B cell (primary cell): ENCODE measurements at regions not wholly inside any gene's neighbourhood (a gene's known extent, or its start where the extent isn't known, plus 50 kb on each side); places are given as distances from the start of the nearest gene placed in this dataset.

Experiments
- ATAC-seq: fragments of 200-7000 bp; cut with Tn5 transposase; one replicate; pipeline ENCODE4 v1.10.0; 2021; ENCODE audit warnings: low read depth, mild to moderate bottlenecking, moderate number of reproducible peaks, moderate library complexity
- CTCF ChIA-PET: fragments of 350-600 bp; sonication (Branson Sonifier 250); formaldehyde crosslinking; loops from one replicate; lab custom pipeline; 2021; ENCODE audit warnings: antibody characterized with exemption, inconsistent platforms; lab: Charles Lee
- POLR2A ChIA-PET: fragments of 350-600 bp; sonication (Branson Sonifier 250); formaldehyde crosslinking; loops from one replicate; lab custom pipeline; 2021; ENCODE audit warnings: antibody characterized with exemption; lab: Charles Lee
- DNase-seq: peaks from one replicate; pipeline ENCODE4 v3.0.0; 2013
- H2AFZ ChIP-seq: 2 replicates; pipeline ENCODE4 v1.6.1; 2012; ENCODE audit warnings: mild to moderate bottlenecking, low read depth, low read length; ENCODE audit not compliant: insufficient read depth, poor library complexity, severe bottlenecking
- H3K27ac ChIP-seq, 2 donors: 1 replicate in 1 of 2; 2 replicates in 1 of 2; pipeline ENCODE4 v1.5.1; 2012 to 2013; ENCODE audit warnings: low read length in 2 of 2, mild to moderate bottlenecking in 2 of 2, moderate library complexity in 1 of 2
- H3K27me3 ChIP-seq, 4 experiments: fragments of 200-600 bp in 1 of 4; sonication (generic) in 1 of 4; replicated peaks in 1 of 4; 1 replicate in 2 of 4; 2 replicates in 2 of 4; pipeline versions ENCODE4 v1.6.1 to v1.7.0; 2013 to 2016; ENCODE audit warnings: low read length in 3 of 4, mild to moderate bottlenecking in 2 of 4, mixed read lengths in 1 of 4, moderate library complexity in 1 of 4; ENCODE audit not compliant: insufficient read depth in 4 of 4, control insufficient read depth in 3 of 4; ENCODE audit errors: control extremely low read depth in 1 of 4
- H3K36me3 ChIP-seq, 2 experiments: replicated peaks in 1 of 2; 1 replicate in 1 of 2; 2 replicates in 1 of 2; pipeline versions ENCODE4 v1.6.1 to v1.7.1; 2013; ENCODE audit warnings: low read length in 1 of 2; ENCODE audit not compliant: insufficient read depth in 2 of 2, control insufficient read depth in 1 of 2; ENCODE audit errors: control extremely low read depth in 1 of 2, extremely low read depth in 1 of 2
- H3K4me1 ChIP-seq, 2 donors: fragments of 200-600 bp in 1 of 2; sonication (generic) in 1 of 2; 1 replicate in 1 of 2; 2 replicates in 1 of 2; pipeline versions ENCODE4 v1.5.1 to v1.6.1; 2013 to 2017; ENCODE audit warnings: low read length in 2 of 2; ENCODE audit not compliant: control insufficient read depth in 2 of 2, insufficient read depth in 2 of 2
- H3K4me2 ChIP-seq: replicated peaks from 2 replicates; pipeline ENCODE3; 2012; ENCODE audit warnings: mild to moderate bottlenecking, low read depth, low read length; ENCODE audit not compliant: poor library complexity, severe bottlenecking
- H3K4me3 ChIP-seq, 5 experiments: fragments of 200-600 bp in 1 of 5; sonication (generic) in 1 of 5; 1 replicate in 3 of 5; 2 replicates in 2 of 5; pipeline versions ENCODE4 v1.5.1 to v1.7.0; 2011 to 2016; ENCODE audit warnings: low read length in 4 of 5, mild to moderate bottlenecking in 4 of 5, low read depth in 2 of 5, control low read depth in 1 of 5, moderate library complexity in 1 of 5; ENCODE audit not compliant: insufficient read depth in 1 of 5; ENCODE audit errors: control extremely low read depth in 1 of 5, extremely low read depth in 1 of 5
- H3K79me2 ChIP-seq: fragments of 200-600 bp; sonication (generic); one replicate; pipeline ENCODE4 v1.6.0; 2016; ENCODE audit warnings: low read length; ENCODE audit not compliant: control insufficient read depth, insufficient read depth
- H3K9ac ChIP-seq: fragments of 200-600 bp; sonication (generic); 2 replicates; pipeline ENCODE4 v1.6.1; 2017; ENCODE audit warnings: mild to moderate bottlenecking, low read length, moderate library complexity
- H3K9me3 ChIP-seq, 3 donors: one replicate each; pipeline versions ENCODE4 v1.6.1 to v1.7.1; 2013; ENCODE audit warnings: low read length in 2 of 3; ENCODE audit not compliant: control insufficient read depth in 2 of 3, insufficient read depth in 1 of 3; ENCODE audit errors: control extremely low read depth in 1 of 3
- H4K20me1 ChIP-seq: 2 replicates; pipeline ENCODE4 v1.6.0; 2012; ENCODE audit warnings: mild to moderate bottlenecking, low read length; ENCODE audit not compliant: insufficient read depth, control insufficient read depth, poor library complexity, severe bottlenecking
- H3K27ac Mint-ChIP-seq: one replicate; pipeline ENCODE4 v1.8.0; 2021; ENCODE audit warnings: mixed read lengths
- H3K27me3 Mint-ChIP-seq: one replicate; pipeline ENCODE4 v1.8.0; 2021; ENCODE audit warnings: mixed read lengths
- H3K4me1 Mint-ChIP-seq: one replicate; pipeline ENCODE4 v1.8.0; 2021; ENCODE audit warnings: mixed read lengths
- H3K4me3 Mint-ChIP-seq: one replicate; pipeline ENCODE4 v1.8.0; 2021; ENCODE audit warnings: mixed read lengths
- H3K9me3 Mint-ChIP-seq: one replicate; pipeline ENCODE4 v1.8.0; 2022; ENCODE audit warnings: mixed read lengths; ENCODE audit not compliant: insufficient read depth
- EZH2 ChIP-seq: IDR thresholded peaks from 2 replicates; pipeline ENCODE4 v1.6.1; 2012; ENCODE audit warnings: borderline replicate concordance, low read depth, mild to moderate bottlenecking, moderate library complexity, low read length; ENCODE audit not compliant: insufficient read depth, poor library complexity, severe bottlenecking
- WGBS: methylation state at CpG from one replicate; pipeline ENCODE4 v1.1.5; 2013; ENCODE audit warnings: missing lambda C conversion rate; ENCODE audit not compliant: insufficient coverage; 5-methylcytosine and 5-hydroxymethylcytosine counted together
- intact Hi-C: fragments of 100-400 bp; cut with micrococcal nuclease; formaldehyde crosslinking; loops from one replicate; pipeline ENCODE4 v1.10.0; 2022
- TF ChIP-seq, protein P1 (sequence below): fragments of 200-600 bp; IDR thresholded peaks from one replicate; pipeline ENCODE4 v1.8.0; 2022; ENCODE audit warnings: antibody characterized with exemption, mild to moderate bottlenecking

DNA sequence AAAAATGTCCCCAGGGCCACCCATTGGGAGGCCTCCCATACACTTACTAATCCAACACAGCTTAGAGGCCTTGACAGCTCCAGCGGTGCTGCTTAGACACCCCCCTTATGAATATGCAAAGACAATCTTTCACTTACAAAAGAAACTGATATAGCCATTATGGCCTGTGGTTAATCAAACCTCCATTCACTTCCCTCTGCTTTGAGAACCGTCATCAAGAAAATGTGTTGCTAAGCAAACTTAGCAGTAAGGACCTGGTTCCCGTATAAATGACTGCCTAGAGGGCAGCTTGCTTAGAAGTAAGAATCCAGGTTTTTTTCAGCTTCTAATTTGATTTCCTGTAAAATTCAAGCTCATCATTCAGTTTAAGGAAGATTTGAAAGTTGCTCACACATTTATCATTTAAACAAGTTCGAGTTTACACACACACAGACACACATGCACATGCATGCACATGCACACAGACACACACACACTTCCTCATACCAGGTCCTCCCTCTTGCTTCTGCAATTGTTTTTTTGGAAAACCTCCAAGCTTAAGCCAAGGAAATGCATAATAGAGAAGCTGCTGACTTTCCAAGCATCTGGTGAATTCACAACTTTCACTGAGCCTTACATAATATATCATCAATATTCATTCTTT is 137.7 kb upstream of the BLID start:
- POLR2A ChIA-PET: no interaction called here
- CTCF ChIA-PET: interaction anchor here (0.6 kb wide), 1 partner anchor 22 kb away, joined by 3 read pairs; no protein-coding TSS in a partner anchor

DNA sequence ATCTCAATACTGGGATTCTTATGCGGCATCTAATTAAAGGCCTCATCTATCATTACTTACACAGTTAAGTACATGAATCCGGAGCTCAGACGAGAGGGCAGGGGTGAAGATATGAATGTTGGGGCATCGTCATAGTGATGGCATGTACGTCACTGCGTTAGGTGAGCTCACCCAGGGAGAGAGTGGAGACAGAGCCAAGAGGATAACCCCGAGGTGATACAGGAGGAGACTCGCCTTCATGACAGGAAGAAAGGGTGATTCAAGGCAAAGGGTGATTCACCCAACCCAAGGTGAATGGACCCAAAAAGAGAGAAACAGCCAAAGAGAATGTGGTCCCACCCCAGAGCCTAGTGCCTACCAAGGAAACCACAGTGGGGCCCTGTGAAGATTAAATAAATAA is 132.9 kb upstream of the BLID start:
- no peak overlapping the region for H2AFZ ChIP-seq
- H3K27ac Mint-ChIP-seq: no peak overlapping the region
- H3K4me2 ChIP-seq: no peak overlapping the region
- ATAC-seq (no peak), DNase-seq (no peak)
- no peaks in the 10 kb centered on the region for H3K4me1 Mint-ChIP-seq
- no peak overlapping the region for H3K4me3 ChIP-seq
- H3K9me3 Mint-ChIP-seq: no peaks in the 10 kb centered on the region
- POLR2A ChIA-PET: no interaction called here
- no peaks in the 10 kb centered on the region for H3K27me3 Mint-ChIP-seq
- no peak overlapping the region for H3K9ac ChIP-seq
- H3K79me2 ChIP-seq: no peaks in the 10 kb centered on the region
- no peaks in the 10 kb centered on the region for H3K9me3 ChIP-seq
- H3K27ac ChIP-seq: no peak overlapping the region
- intact Hi-C loops: no loop called here
- H3K27me3 ChIP-seq: no peaks in the 10 kb centered on the region
- no peaks in the 10 kb centered on the region for H4K20me1 ChIP-seq
- CTCF ChIA-PET: no interaction called here
- H3K36me3 ChIP-seq: no peaks in the 10 kb centered on the region
- 95% methylated on average over 5 of the region's 8 CpGs for WGBS
- no peak overlapping the region for H3K4me3 Mint-ChIP-seq
- H3K4me1 ChIP-seq: no peaks in the 10 kb centered on the region
- no peak for TF ChIP-seq EZH2
- TF ChIP-seq, protein P1, sequence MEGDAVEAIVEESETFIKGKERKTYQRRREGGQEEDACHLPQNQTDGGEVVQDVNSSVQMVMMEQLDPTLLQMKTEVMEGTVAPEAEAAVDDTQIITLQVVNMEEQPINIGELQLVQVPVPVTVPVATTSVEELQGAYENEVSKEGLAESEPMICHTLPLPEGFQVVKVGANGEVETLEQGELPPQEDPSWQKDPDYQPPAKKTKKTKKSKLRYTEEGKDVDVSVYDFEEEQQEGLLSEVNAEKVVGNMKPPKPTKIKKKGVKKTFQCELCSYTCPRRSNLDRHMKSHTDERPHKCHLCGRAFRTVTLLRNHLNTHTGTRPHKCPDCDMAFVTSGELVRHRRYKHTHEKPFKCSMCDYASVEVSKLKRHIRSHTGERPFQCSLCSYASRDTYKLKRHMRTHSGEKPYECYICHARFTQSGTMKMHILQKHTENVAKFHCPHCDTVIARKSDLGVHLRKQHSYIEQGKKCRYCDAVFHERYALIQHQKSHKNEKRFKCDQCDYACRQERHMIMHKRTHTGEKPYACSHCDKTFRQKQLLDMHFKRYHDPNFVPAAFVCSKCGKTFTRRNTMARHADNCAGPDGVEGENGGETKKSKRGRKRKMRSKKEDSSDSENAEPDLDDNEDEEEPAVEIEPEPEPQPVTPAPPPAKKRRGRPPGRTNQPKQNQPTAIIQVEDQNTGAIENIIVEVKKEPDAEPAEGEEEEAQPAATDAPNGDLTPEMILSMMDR: no peak

More for the DNA sequence above, 137.7 kb upstream of the BLID start:
- H3K4me1 Mint-ChIP-seq: no peaks in the 10 kb centered on the region
- H3K9me3 Mint-ChIP-seq: peaks cover 3% of the 10 kb centered on the region
- ATAC-seq (no peak), DNase-seq (no peak)
- no peaks in the 10 kb centered on the region for H3K79me2 ChIP-seq
- no peak overlapping the region for H3K9ac ChIP-seq
- H3K36me3 ChIP-seq: no peaks in the 10 kb centered on the region
- H2AFZ ChIP-seq: no peak overlapping the region
- H3K27me3 Mint-ChIP-seq: no peaks in the 10 kb centered on the region
- TF ChIP-seq EZH2: no peak
- TF ChIP-seq, protein P1: no peak
- no peaks in the 10 kb centered on the region for H3K27me3 ChIP-seq
- H3K4me3 Mint-ChIP-seq: no peak overlapping the region
- intact Hi-C loops: no loop called here
- H3K4me3 ChIP-seq: no peak overlapping the region
- H3K9me3 ChIP-seq: no peaks in the 10 kb centered on the region
- no peaks in the 10 kb centered on the region for H3K4me1 ChIP-seq
- H4K20me1 ChIP-seq: no peaks in the 10 kb centered on the region
- 0% methylated on average over 1 of the region's 4 CpGs for WGBS
- H3K4me2 ChIP-seq: no peak overlapping the region
- H3K27ac ChIP-seq: no peak overlapping the region
- H3K27ac Mint-ChIP-seq: no peak overlapping the region
